AG09319 (cell line): ENCODE measurements at regions not wholly inside any gene's neighbourhood (a gene's known extent, or its start where the extent isn't known, plus 50 kb on each side); places are given as distances from the start of the nearest gene placed in this dataset.

Source experiments
- DNase-seq: peaks from one replicate; pipeline ENCODE4 v3.0.0-alpha.2; 2010; ENCODE audit warnings: low read depth; ENCODE audit errors: extremely low read depth
- TF ChIP-seq, protein P1 (sequence below): IDR thresholded peaks from 2 replicates; pipeline ENCODE4 v1.5.1; 2011; ENCODE audit warnings: low read depth, mild to moderate bottlenecking, inconsistent platforms, low read length, moderate library complexity

DNA sequence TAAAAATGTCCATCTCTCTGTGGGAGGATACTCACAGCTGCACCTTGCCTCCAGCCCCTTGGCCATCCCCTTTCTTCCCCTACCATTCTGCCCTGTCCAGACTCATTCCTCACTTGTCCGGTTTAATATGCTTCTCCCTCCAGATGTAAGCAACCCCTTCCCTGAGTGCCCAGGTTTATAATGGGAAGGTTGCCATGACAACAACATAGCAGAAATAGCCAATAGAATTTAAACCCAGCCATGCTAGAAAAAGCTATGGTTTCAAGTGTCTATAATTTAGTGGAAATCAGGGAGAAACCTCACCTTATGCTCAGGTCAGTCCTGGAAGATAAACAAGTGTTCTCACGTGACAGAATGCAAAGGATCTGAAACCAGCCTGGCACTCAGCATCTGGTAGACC is 196.0 kb upstream of the FZD8 start:
- TF ChIP-seq, protein P1, sequence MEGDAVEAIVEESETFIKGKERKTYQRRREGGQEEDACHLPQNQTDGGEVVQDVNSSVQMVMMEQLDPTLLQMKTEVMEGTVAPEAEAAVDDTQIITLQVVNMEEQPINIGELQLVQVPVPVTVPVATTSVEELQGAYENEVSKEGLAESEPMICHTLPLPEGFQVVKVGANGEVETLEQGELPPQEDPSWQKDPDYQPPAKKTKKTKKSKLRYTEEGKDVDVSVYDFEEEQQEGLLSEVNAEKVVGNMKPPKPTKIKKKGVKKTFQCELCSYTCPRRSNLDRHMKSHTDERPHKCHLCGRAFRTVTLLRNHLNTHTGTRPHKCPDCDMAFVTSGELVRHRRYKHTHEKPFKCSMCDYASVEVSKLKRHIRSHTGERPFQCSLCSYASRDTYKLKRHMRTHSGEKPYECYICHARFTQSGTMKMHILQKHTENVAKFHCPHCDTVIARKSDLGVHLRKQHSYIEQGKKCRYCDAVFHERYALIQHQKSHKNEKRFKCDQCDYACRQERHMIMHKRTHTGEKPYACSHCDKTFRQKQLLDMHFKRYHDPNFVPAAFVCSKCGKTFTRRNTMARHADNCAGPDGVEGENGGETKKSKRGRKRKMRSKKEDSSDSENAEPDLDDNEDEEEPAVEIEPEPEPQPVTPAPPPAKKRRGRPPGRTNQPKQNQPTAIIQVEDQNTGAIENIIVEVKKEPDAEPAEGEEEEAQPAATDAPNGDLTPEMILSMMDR, result no peak
- DNase-seq, result no peak

- DNase-seq, result no peak
- TF ChIP-seq, protein P1, result no peak
Measured at GRCh38 chr10:35835545-35835944, 193.4 kb upstream of the FZD8 start.

DNA sequence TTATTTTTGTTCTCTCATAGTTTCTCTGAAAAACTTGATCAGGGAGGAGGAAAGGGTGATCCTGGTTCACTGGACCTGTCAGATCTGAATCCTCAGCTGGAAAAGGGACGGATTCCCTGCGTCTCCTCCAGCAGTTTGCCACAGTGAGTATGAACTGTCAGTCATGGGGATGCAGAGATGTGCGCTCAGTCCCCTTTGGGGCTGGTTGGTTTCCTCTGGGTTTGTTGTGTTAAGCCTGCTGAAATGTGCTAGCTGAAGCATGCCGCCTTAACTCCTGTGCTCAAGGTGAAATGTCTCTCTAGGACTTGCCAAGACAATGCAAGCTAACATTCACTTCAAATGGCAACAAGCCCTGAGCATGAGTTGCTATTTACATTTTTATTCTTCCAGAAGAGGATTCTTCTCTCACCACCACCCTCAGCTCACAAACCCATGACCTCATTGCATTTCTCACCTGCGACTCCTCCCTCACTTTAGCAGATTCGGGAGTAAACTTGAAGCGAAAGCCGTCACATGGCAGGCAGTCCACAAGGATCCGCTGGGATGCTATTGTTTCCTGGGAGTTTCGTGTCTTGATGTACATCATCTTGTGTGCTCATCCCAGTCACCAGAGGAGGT is 192.9 kb upstream of the FZD8 start:
- no peak for DNase-seq
- TF ChIP-seq, protein P1, result no peak

- no peak for DNase-seq
Measured at GRCh38 chr10:35827783-35828182, 185.7 kb upstream of the FZD8 start.

GRCh38 chr10:35824704-35825103 is 182.6 kb upstream of the FZD8 start:
- DNase-seq, result no peak

More at GRCh38 chr10:35827783-35828182, 185.7 kb upstream of the FZD8 start:
- TF ChIP-seq, protein P1, result no peak

DNA sequence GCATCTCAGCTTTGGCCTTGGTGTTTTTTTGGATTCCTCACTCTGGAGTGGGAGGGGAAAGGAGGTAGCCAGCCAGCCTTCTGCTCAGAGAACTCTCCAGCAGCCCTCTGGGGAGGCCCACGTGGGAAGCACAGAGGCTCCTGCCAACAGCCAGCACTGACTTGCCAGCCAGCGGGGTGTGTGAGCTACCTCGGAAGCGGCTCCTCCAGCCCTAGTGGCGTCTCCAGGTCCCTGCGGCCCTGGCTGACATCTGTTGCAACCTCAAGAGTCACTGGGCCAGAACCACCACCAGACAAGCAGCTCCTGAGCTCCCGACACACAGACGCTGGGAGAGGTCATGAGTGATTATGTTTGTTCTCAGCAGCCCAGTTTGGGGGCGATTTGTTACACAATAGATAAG is 180.2 kb upstream of the FZD8 start:
- peak; percentile 37 for DNase-seq
- TF ChIP-seq, protein P1, result peak; percentile 29

More at GRCh38 chr10:35824704-35825103, 182.6 kb upstream of the FZD8 start:
- TF ChIP-seq, protein P1, result no peak

GRCh38 chr10:35821339-35821911 is 179.3 kb upstream of the FZD8 start:
- DNase-seq, result no peak
- TF ChIP-seq, protein P1, result no peak
